Mesenchymal stem cell (in vitro differentiated cells and primary cell): ENCODE measurements at regions not wholly inside any gene's neighbourhood (a gene's known extent, or its start where the extent isn't known, plus 50 kb on each side); places are given as distances from the start of the nearest gene placed in this dataset.
A peak's percentile ranks its signal among the peaks of the same experiment; 100 is the strongest.
"Not testable (repeated sequence)": the region's sequence is repeated elsewhere in the genome, so short reads cannot be mapped to it uniquely, and the experiment has no call there.

Experiments
- DNase-seq: peaks from one replicate; pipeline ENCODE4 v3.0.0-alpha.2; 2013
- H2AFZ ChIP-seq: one replicate; pipeline ENCODE4 v1.6.1; 2013; ENCODE audit warnings: low read depth, mild to moderate bottlenecking, control low read depth, inconsistent platforms, low read length, moderate library complexity
- H2AK5ac ChIP-seq: 2 replicates; pipeline ENCODE4 v1.6.1; 2013; ENCODE audit warnings: low read length, moderate library complexity, mild to moderate bottlenecking, inconsistent platforms; ENCODE audit not compliant: severe bottlenecking
- H2BK120ac ChIP-seq: one replicate; pipeline ENCODE4 v1.6.1; 2013; ENCODE audit warnings: low read depth, mild to moderate bottlenecking, inconsistent platforms, low read length, moderate library complexity
- H2BK12ac ChIP-seq, 2 experiments: one replicate each; pipeline ENCODE4 v1.6.1; 2013; ENCODE audit warnings: inconsistent platforms in 2 of 2, low read length in 2 of 2, mild to moderate bottlenecking in 2 of 2, moderate library complexity in 2 of 2, control low read depth in 1 of 2
- H2BK15ac ChIP-seq: one replicate; pipeline ENCODE4 v1.6.1; 2013; ENCODE audit warnings: mild to moderate bottlenecking, low read depth, inconsistent platforms; ENCODE audit not compliant: poor library complexity, severe bottlenecking
- H2BK5ac ChIP-seq: 2 replicates; pipeline ENCODE4 v1.6.1; 2013; ENCODE audit warnings: low read depth, mild to moderate bottlenecking, low read length, control low read depth, inconsistent platforms; ENCODE audit not compliant: poor library complexity, severe bottlenecking
- H3K14ac ChIP-seq, 2 experiments: one replicate each; pipeline ENCODE4 v1.6.1; 2013; ENCODE audit warnings: inconsistent platforms in 2 of 2, low read length in 2 of 2, control low read depth in 1 of 2, mild to moderate bottlenecking in 1 of 2, moderate library complexity in 1 of 2
- H3K18ac ChIP-seq, 2 experiments: one replicate each; pipeline ENCODE4 v1.6.1; 2013; ENCODE audit warnings: inconsistent platforms in 2 of 2, low read length in 2 of 2, control low read depth in 1 of 2, low read depth in 1 of 2, mild to moderate bottlenecking in 1 of 2
- H3K23ac ChIP-seq, 2 experiments: one replicate each; pipeline ENCODE4 v1.6.1; 2013; ENCODE audit warnings: inconsistent platforms in 2 of 2, low read length in 2 of 2, mild to moderate bottlenecking in 2 of 2, moderate library complexity in 2 of 2, control low read depth in 1 of 2
- H3K27ac ChIP-seq: 2 replicates; pipeline ENCODE4 v1.5.1; 2013; ENCODE audit warnings: mild to moderate bottlenecking, moderate library complexity, low read length, control low read depth, inconsistent platforms; ENCODE audit not compliant: poor library complexity, severe bottlenecking
- H3K27me3 ChIP-seq, 2 experiments: 2 replicates each; pipeline versions ENCODE4 v1.6.1 to v1.7.0; 2013; ENCODE audit warnings: low read length in 2 of 2, mild to moderate bottlenecking in 2 of 2, moderate library complexity in 2 of 2, control low read depth in 1 of 2, inconsistent platforms in 1 of 2; ENCODE audit not compliant: control insufficient read depth in 1 of 2, insufficient read depth in 1 of 2
- H3K36me3 ChIP-seq, 2 experiments: 2 replicates each; pipeline versions ENCODE4 v1.6.1 to v1.7.0; 2013; ENCODE audit warnings: low read length in 2 of 2, control low read depth in 1 of 2, inconsistent platforms in 1 of 2, low read depth in 1 of 2, mild to moderate bottlenecking in 1 of 2; ENCODE audit not compliant: insufficient read depth in 2 of 2, control insufficient read depth in 1 of 2
- H3K4ac ChIP-seq, 2 experiments: one replicate each; pipeline ENCODE4 v1.6.1; 2013; ENCODE audit warnings: inconsistent platforms in 2 of 2, low read length in 2 of 2, mild to moderate bottlenecking in 2 of 2, moderate library complexity in 2 of 2, control low read depth in 1 of 2, low read depth in 1 of 2
- H3K4me1 ChIP-seq: 2 replicates; pipeline ENCODE4 v1.6.1; 2013; ENCODE audit warnings: low read depth, low read length, control low read depth; ENCODE audit not compliant: control insufficient read depth, insufficient read depth
- H3K4me2 ChIP-seq: 2 replicates; pipeline ENCODE4 v1.6.1; 2013; ENCODE audit warnings: low read length, mild to moderate bottlenecking, inconsistent platforms; ENCODE audit not compliant: poor library complexity, severe bottlenecking
- H3K4me3 ChIP-seq, 2 experiments: 2 replicates each; pipeline versions ENCODE4 v1.5.1 to v1.7.0; 2013; ENCODE audit warnings: low read length in 2 of 2, mild to moderate bottlenecking in 2 of 2, control low read depth in 1 of 2, low read depth in 1 of 2; ENCODE audit not compliant: insufficient read depth in 1 of 2
- H3K79me1 ChIP-seq: replicated peaks from 2 replicates; pipeline ENCODE4 v1.6.1; 2013; ENCODE audit warnings: mild to moderate bottlenecking, control low read depth, low read length, inconsistent platforms; ENCODE audit not compliant: poor library complexity, severe bottlenecking
- H3K9ac ChIP-seq: 2 replicates; pipeline ENCODE4 v1.7.0; 2013; ENCODE audit warnings: mild to moderate bottlenecking, low read length, moderate library complexity
- H3K9me3 ChIP-seq: 2 replicates; pipeline ENCODE4 v1.7.0; 2013; ENCODE audit warnings: mild to moderate bottlenecking, low read length; ENCODE audit not compliant: control insufficient read depth
- H4K8ac ChIP-seq: one replicate; pipeline ENCODE4 v1.6.1; 2013; ENCODE audit warnings: inconsistent platforms, mild to moderate bottlenecking, low read length, moderate library complexity
- H4K91ac ChIP-seq: one replicate; pipeline ENCODE4 v1.6.1; 2013; ENCODE audit warnings: mild to moderate bottlenecking, low read length, inconsistent platforms
- WGBS: methylation state at CpG from one replicate; pipeline ENCODE4 v1.1.7; 2013; ENCODE audit warnings: mixed read lengths; 5-methylcytosine and 5-hydroxymethylcytosine counted together

GRCh38 chr5:36409711-36410110 is 108.0 kb upstream of the RANBP3L start:
- not testable (repeated sequence) for H3K23ac ChIP-seq, H3K18ac ChIP-seq, H4K91ac ChIP-seq, H2BK5ac ChIP-seq, H3K4me2 ChIP-seq, H3K9ac ChIP-seq, H3K4me3 ChIP-seq, H2AFZ ChIP-seq, H3K9me3 ChIP-seq, H2BK12ac ChIP-seq, DNase-seq, H3K14ac ChIP-seq, H2BK120ac ChIP-seq, H3K36me3 ChIP-seq, H3K4ac ChIP-seq, H2AK5ac ChIP-seq, H4K8ac ChIP-seq, H3K27ac ChIP-seq, H3K79me1 ChIP-seq, H3K4me1 ChIP-seq, H3K27me3 ChIP-seq, H2BK15ac ChIP-seq

DNA sequence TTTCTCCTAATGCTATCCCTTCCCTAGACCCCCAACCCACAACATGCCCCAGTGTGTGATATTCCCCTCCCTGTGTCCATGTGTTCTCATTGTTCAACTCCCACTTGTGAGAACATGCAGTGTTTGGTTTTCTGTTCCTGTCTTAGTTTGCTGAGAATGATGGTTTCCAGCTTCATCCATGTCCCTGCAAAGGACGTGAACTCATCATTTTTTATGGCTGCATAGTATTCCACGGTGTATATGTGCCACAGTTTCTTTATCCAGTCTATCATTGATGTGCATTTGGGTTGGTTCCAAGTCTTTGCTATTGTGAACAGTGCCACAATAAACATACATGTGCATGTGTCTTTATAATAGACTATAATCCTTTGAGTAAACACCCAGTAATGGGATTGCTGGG is 109.0 kb upstream of the RANBP3L start:
- not testable (repeated sequence) for H3K23ac ChIP-seq, DNase-seq, H3K36me3 ChIP-seq, H4K91ac ChIP-seq, H3K9me3 ChIP-seq, H2AK5ac ChIP-seq, H2BK12ac ChIP-seq, H3K4me3 ChIP-seq, H3K79me1 ChIP-seq, H3K18ac ChIP-seq, H2BK15ac ChIP-seq, H3K9ac ChIP-seq, H3K4me2 ChIP-seq, H2BK5ac ChIP-seq, H3K14ac ChIP-seq, H4K8ac ChIP-seq, H3K4me1 ChIP-seq, H3K27me3 ChIP-seq, H3K27ac ChIP-seq, H2BK120ac ChIP-seq, H2AFZ ChIP-seq, H3K4ac ChIP-seq
- 82% methylated on average over 2 of the region's 2 CpGs for WGBS

GRCh38 chr5:36414869-36415282 is 113.2 kb upstream of the RANBP3L start:
- Histone ChIP-seq H3K27ac (no peak overlapping the region), H2BK5ac (peak overlapping the region; percentile 31), H3K23ac (no peak overlapping the region), H3K4me1 (peaks cover 2% of the 10 kb centered on the region), H3K4ac (no peak overlapping the region), H3K36me3 (no peaks in the 10 kb centered on the region), H2BK15ac (no peak overlapping the region), H4K91ac (no peak overlapping the region), H3K79me1 (no peaks in the 10 kb centered on the region), H2BK120ac (no peak overlapping the region), H3K4me2 (no peak overlapping the region), H3K14ac (no peak overlapping the region), H2BK12ac (no peak overlapping the region), H3K18ac (no peak overlapping the region), H4K8ac (no peak overlapping the region), H2AFZ (no peak overlapping the region), H3K27me3 (no peaks in the 10 kb centered on the region), H3K9ac (peak overlapping the region; percentile 9), H3K4me3 (no peak overlapping the region), H3K9me3 (no peaks in the 10 kb centered on the region), H2AK5ac (peak overlapping the region; percentile 66)
- peak; percentile 40 for DNase-seq
- 83% methylated on average over 1 of the region's 3 CpGs for WGBS

GRCh38 chr5:36416605-36417004 is 114.9 kb upstream of the RANBP3L start:
- no peak overlapping the region for H2AFZ ChIP-seq
- H2BK12ac ChIP-seq, result no peak overlapping the region
- H2BK15ac ChIP-seq, result no peak overlapping the region
- no peak overlapping the region for H3K4ac ChIP-seq
- no peak overlapping the region for H3K9ac ChIP-seq
- H3K4me3 ChIP-seq, result no peak overlapping the region
- H4K91ac ChIP-seq, result no peak overlapping the region
- no peak overlapping the region for H3K14ac ChIP-seq
- H3K79me1 ChIP-seq, result no peaks in the 10 kb centered on the region
- no peak for DNase-seq
- no peak overlapping the region for H3K27ac ChIP-seq
- H3K27me3 ChIP-seq, result no peaks in the 10 kb centered on the region
- no peak overlapping the region for H3K23ac ChIP-seq
- H2BK5ac ChIP-seq, result no peak overlapping the region
- H3K4me2 ChIP-seq, result no peak overlapping the region
- H4K8ac ChIP-seq, result no peak overlapping the region
- peaks cover 2% of the 10 kb centered on the region for H3K4me1 ChIP-seq
- H3K36me3 ChIP-seq, result no peaks in the 10 kb centered on the region
- H2BK120ac ChIP-seq, result no peak overlapping the region
- H3K9me3 ChIP-seq, result no peaks in the 10 kb centered on the region
- no peak overlapping the region for H3K18ac ChIP-seq
- H2AK5ac ChIP-seq, result no peak overlapping the region
